Neuronal stem cell (in vitro differentiated cells): ENCODE measurements at regions not wholly inside any gene's neighbourhood (a gene's known extent, or its start where the extent isn't known, plus 50 kb on each side); places are given as distances from the start of the nearest gene placed in this dataset.
"Not testable (repeated sequence)": the region's sequence is repeated elsewhere in the genome, so short reads cannot be mapped to it uniquely, and the experiment has no call there.

ENCODE experiments used
- DNase-seq: peaks from one replicate; pipeline ENCODE4 v3.0.0-alpha.2; 2013; ENCODE audit warnings: low spot score
- H2AFZ ChIP-seq: one replicate; pipeline ENCODE4 v1.6.1; 2013; ENCODE audit warnings: mild to moderate bottlenecking, low read length, inconsistent platforms
- H2AK5ac ChIP-seq: 2 replicates; pipeline ENCODE4 v1.6.1; 2013; ENCODE audit warnings: low read depth, mild to moderate bottlenecking, inconsistent platforms, low read length, moderate library complexity, mixed read lengths
- H2BK120ac ChIP-seq: 2 replicates; pipeline ENCODE4 v1.6.1; 2013; ENCODE audit warnings: low read depth, mild to moderate bottlenecking, inconsistent platforms, low read length, moderate library complexity, mixed read lengths
- H2BK12ac ChIP-seq: one replicate; pipeline ENCODE4 v1.6.1; 2013; ENCODE audit warnings: low read length, inconsistent platforms
- H2BK15ac ChIP-seq: 2 replicates; pipeline ENCODE4 v1.6.1; 2013; ENCODE audit warnings: mild to moderate bottlenecking, low read length, inconsistent platforms, mixed read lengths
- H2BK5ac ChIP-seq: one replicate; pipeline ENCODE4 v1.6.1; 2013; ENCODE audit warnings: inconsistent platforms, mild to moderate bottlenecking, low read length, moderate library complexity
- H3K14ac ChIP-seq: one replicate; pipeline ENCODE4 v1.6.1; 2013; ENCODE audit warnings: low read length, inconsistent platforms
- H3K18ac ChIP-seq: 2 replicates; pipeline ENCODE4 v1.6.1; 2013; ENCODE audit warnings: low read length, inconsistent platforms
- H3K23ac ChIP-seq: 2 replicates; pipeline ENCODE4 v1.6.1; 2013; ENCODE audit warnings: low read depth, mild to moderate bottlenecking, mixed read lengths, low read length, inconsistent platforms; ENCODE audit not compliant: poor library complexity
- H3K27ac ChIP-seq: replicated peaks from 3 replicates; pipeline ENCODE4 v1.5.1; 2013; ENCODE audit warnings: low read length, inconsistent platforms
- H3K27me3 ChIP-seq, 3 experiments: 2 replicates each; pipeline ENCODE4 v1.6.1; 2013; ENCODE audit warnings: low read length in 3 of 3, mild to moderate bottlenecking in 2 of 3, inconsistent platforms in 1 of 3, low read depth in 1 of 3, mixed read lengths in 1 of 3, moderate library complexity in 1 of 3; ENCODE audit not compliant: control insufficient read depth in 3 of 3, insufficient read depth in 3 of 3
- H3K36me3 ChIP-seq, 2 donors: replicated peaks in 1 of 2; 2 replicates each; pipeline ENCODE4 v1.6.1; 2013; ENCODE audit warnings: low read length in 2 of 2; ENCODE audit not compliant: control insufficient read depth in 2 of 2, insufficient read depth in 2 of 2
- H3K4ac ChIP-seq: 2 replicates; pipeline ENCODE4 v1.6.1; 2013; ENCODE audit warnings: inconsistent platforms, mild to moderate bottlenecking, low read length, moderate library complexity
- H3K4me1 ChIP-seq, 2 donors: 1 replicate in 1 of 2; 2 replicates in 1 of 2; pipeline ENCODE4 v1.6.1; 2013; ENCODE audit warnings: low read length in 2 of 2, low read depth in 1 of 2; ENCODE audit not compliant: control insufficient read depth in 2 of 2, insufficient read depth in 1 of 2
- H3K4me2 ChIP-seq: one replicate; pipeline ENCODE4 v1.6.1; 2013; ENCODE audit warnings: mild to moderate bottlenecking, low read length, inconsistent platforms; ENCODE audit not compliant: insufficient read depth, poor library complexity, severe bottlenecking
- H3K4me3 ChIP-seq, 2 donors: 2 replicates each; pipeline ENCODE4 v1.5.1; 2013; ENCODE audit warnings: low read length in 2 of 2, mild to moderate bottlenecking in 2 of 2, inconsistent platforms in 1 of 2, moderate library complexity in 1 of 2
- H3K79me1 ChIP-seq: one replicate; pipeline ENCODE4 v1.6.1; 2013; ENCODE audit warnings: low read depth, mild to moderate bottlenecking, inconsistent platforms, low read length, moderate library complexity
- H3K9ac ChIP-seq: one replicate; pipeline ENCODE4 v1.6.1; 2013; ENCODE audit warnings: mild to moderate bottlenecking, low read depth, low read length, inconsistent platforms; ENCODE audit not compliant: poor library complexity
- H3K9me3 ChIP-seq, 2 donors: replicated peaks in 1 of 2; 2 replicates each; pipeline versions ENCODE3 to v1.6.1; 2013; ENCODE audit warnings: low read length in 2 of 2, mild to moderate bottlenecking in 2 of 2, inconsistent platforms in 1 of 2, low read depth in 1 of 2, mixed read lengths in 1 of 2, moderate library complexity in 1 of 2; ENCODE audit not compliant: control insufficient read depth in 2 of 2, insufficient read depth in 1 of 2
- H4K8ac ChIP-seq: one replicate; pipeline ENCODE4 v1.6.1; 2013; ENCODE audit warnings: low read depth, mild to moderate bottlenecking, inconsistent platforms, low read length, moderate library complexity
- H4K91ac ChIP-seq: one replicate; pipeline ENCODE4 v1.6.1; 2013; ENCODE audit warnings: low read length, low read depth, mild to moderate bottlenecking, inconsistent platforms; ENCODE audit not compliant: poor library complexity
- WGBS, 2 donors: extraction: QIAGEN DNeasy Blood & Tissue Kit; methylation state at CpG; one replicate each; pipeline ENCODE4 v1.1.7; 2013; ENCODE audit warnings: missing lambda C conversion rate in 2 of 2, mixed read lengths in 1 of 2; ENCODE audit not compliant: insufficient read length in 2 of 2, insufficient replicate concordance in 1 of 2; ENCODE audit errors: extremely low coverage in 2 of 2; 5-methylcytosine and 5-hydroxymethylcytosine counted together

DNA sequence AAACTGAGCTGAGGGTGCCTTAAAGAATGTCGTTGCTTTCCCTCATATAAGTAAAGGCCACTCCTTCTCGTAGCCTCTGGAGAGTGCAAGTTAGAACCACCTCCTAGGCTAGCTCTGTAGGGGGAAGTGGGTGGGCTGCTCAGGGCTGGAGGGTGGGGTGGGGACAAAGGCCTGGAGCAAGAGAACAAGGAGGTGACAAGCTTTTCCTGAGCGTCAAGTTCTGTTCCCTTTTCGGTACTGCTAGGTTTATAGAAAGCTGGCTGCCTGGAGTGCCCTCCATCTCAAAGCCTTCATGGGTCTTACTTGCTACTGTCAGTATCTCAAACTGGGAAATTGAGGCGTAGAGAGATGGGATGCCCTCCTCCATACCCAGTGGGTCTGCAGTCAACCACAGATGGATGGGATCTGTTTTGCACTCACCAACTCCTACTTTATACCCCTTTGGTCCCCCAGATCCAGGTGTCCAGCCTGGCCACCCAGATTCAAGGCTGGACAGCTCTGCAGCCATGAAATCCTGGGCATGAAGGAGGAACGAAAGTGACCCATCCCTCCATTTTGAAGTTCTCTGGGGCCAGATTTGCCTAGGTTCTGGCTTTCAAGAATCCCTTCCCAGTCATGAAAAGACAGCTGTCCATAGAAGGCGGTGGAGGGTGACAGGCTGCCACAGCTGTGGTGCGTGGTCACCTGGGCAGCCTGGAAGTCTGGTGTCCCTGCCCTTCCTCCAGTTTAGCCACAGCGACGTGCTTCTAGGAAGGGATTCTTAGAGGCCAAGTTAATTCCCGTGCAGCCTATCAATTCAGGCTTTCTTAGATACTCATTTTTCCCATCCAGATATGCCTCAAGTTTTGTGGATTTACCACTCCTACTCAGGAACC lies 117.8 kb downstream of the CRLF3 start:
- H3K36me3 ChIP-seq, H3K79me1 ChIP-seq, H3K9ac ChIP-seq, H2BK120ac ChIP-seq, H3K4me1 ChIP-seq, H3K9me3 ChIP-seq, H2BK5ac ChIP-seq, H4K91ac ChIP-seq, DNase-seq, H3K27ac ChIP-seq, H3K27me3 ChIP-seq, H3K4ac ChIP-seq, H3K23ac ChIP-seq, H4K8ac ChIP-seq, H2BK15ac ChIP-seq: not testable (repeated sequence)
- H2AFZ ChIP-seq = peak overlapping the region; percentile 92
- peak overlapping the region; percentile 56 for H2AK5ac ChIP-seq
- H3K14ac ChIP-seq = peak overlapping the region; percentile 56
- peak overlapping the region; percentile 48 for H3K18ac ChIP-seq
- peak overlapping the region; percentile 40 for H3K4me2 ChIP-seq
- H2BK12ac ChIP-seq = peak overlapping the region; percentile 41
- H3K4me3 ChIP-seq = peak overlapping the region in 1 of 2 donors; percentile 64
- WGBS, 2 donors = no CpG with 5 or more reads among the region's 11 CpGs

GRCh38 chr17:30706004-30706403 lies 118.5 kb downstream of the CRLF3 start:
- H2AK5ac ChIP-seq = peak overlapping the region; percentile 63
- WGBS, 2 donors = no CpG with 5 or more reads among the region's 41 CpGs
- H3K14ac ChIP-seq = not testable (repeated sequence)

DNA sequence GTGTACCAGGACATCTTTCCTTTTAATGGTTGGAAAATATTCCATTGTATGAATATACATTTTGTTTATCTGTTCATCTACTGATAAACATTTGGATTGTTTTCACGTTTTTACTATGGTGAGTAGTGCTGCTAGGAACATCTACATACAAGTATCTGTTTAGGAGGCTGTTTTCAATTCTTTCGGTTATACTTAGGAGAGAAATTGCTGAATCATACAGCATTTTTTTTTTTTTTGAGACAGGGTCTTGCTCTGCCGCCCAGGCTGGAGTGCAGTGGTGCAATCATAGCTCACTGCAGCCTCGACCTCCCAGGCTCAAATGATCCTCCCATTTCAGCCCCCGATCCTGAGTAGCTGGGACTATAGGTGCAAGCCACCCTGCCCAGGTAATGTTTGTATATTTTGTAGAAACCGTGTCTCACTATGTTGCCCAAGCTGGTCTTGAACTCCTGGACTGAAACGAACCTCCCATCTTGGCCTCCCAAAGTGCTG lies 122.9 kb downstream of the CRLF3 start:
- Histone ChIP-seq H3K18ac (no peak overlapping the region), H3K36me3 (no peaks in the 10 kb centered on the region)

More at GRCh38 chr17:30706004-30706403, 118.5 kb downstream of the CRLF3 start:
- not testable (repeated sequence) for H3K4me3 ChIP-seq, H4K91ac ChIP-seq, DNase-seq, H2BK15ac ChIP-seq, H2BK120ac ChIP-seq, H3K27ac ChIP-seq, H3K9me3 ChIP-seq, H3K79me1 ChIP-seq, H2BK5ac ChIP-seq, H3K4me2 ChIP-seq, H3K4ac ChIP-seq, H3K9ac ChIP-seq, H2BK12ac ChIP-seq, H4K8ac ChIP-seq, H3K27me3 ChIP-seq, H2AFZ ChIP-seq, H3K23ac ChIP-seq, H3K4me1 ChIP-seq, H3K36me3 ChIP-seq
- H3K18ac ChIP-seq = peak overlapping the region; percentile 64

DNA sequence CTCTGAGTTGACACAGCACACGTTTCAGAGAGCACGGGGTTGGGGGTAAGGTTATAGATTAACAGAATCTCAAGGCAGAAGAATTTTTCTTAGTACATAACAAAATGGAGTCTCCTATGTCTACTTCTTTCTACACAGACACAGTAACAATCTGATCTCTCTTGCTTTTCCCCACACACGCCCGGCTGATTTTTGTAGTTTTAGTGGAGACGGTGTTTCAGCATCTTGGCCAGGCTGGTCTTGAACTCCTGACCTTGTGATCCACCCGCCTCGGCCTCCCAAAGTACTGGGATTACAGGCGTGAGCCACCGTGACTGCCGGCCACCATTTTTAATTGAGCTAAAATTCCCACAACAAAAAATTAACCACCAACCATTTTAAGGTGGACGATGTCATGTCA lies 123.7 kb downstream of the CRLF3 start:
- H2AFZ ChIP-seq, H3K27me3 ChIP-seq, H3K14ac ChIP-seq, H2BK5ac ChIP-seq, H3K79me1 ChIP-seq, H3K27ac ChIP-seq, H2BK12ac ChIP-seq, H2BK15ac ChIP-seq, H3K4ac ChIP-seq, H4K8ac ChIP-seq, H3K4me3 ChIP-seq, DNase-seq, H3K4me2 ChIP-seq, H3K23ac ChIP-seq, H3K4me1 ChIP-seq, H3K36me3 ChIP-seq, H2BK120ac ChIP-seq, H3K18ac ChIP-seq, H3K9ac ChIP-seq, H2AK5ac ChIP-seq, H4K91ac ChIP-seq, H3K9me3 ChIP-seq: not testable (repeated sequence)
- no CpG with 5 or more reads among the region's 11 CpGs for WGBS, 2 donors

More for the DNA sequence above, 122.9 kb downstream of the CRLF3 start:
- H2AFZ ChIP-seq = no peak overlapping the region
- peaks cover 2% of the 10 kb centered on the region for H3K79me1 ChIP-seq
- no peak overlapping the region for H3K4ac ChIP-seq
- no peak overlapping the region for H3K27ac ChIP-seq
- no peak overlapping the region for H3K14ac ChIP-seq
- DNase-seq = no peak
- H3K9me3 ChIP-seq = no peaks in the 10 kb centered on the region
- H2BK15ac ChIP-seq = no peak overlapping the region
- WGBS, 2 donors = no CpG with 5 or more reads among the region's 7 CpGs
- H3K23ac ChIP-seq = no peak overlapping the region
- H3K4me1 ChIP-seq = peaks cover 0 to under 1% of the 10 kb centered on the region in 2 donors
- H3K9ac ChIP-seq = no peak overlapping the region
- H4K8ac ChIP-seq = no peak overlapping the region
- H4K91ac ChIP-seq = no peak overlapping the region
- H2BK120ac ChIP-seq = no peak overlapping the region
- H3K4me3 ChIP-seq = no peak overlapping the region
- peaks cover 0 to 2% (median 0%) of the 10 kb centered on the region in 3 experiments for H3K27me3 ChIP-seq
- H3K4me2 ChIP-seq = no peak overlapping the region
- H2AK5ac ChIP-seq = no peak overlapping the region
- H2BK12ac ChIP-seq = no peak overlapping the region
- H2BK5ac ChIP-seq = no peak overlapping the region
